Dendritic cell treated with granulocyte-macrophage colony-stimulating factor and Interleukin-4, amounts not matched to agents 40 ng/mL and 50 ng/mL, for 4 days (primary cell): ENCODE measurements at regions not wholly inside any gene's neighbourhood (a gene's known extent, or its start where the extent isn't known, plus 50 kb on each side); places are given as distances from the start of the nearest gene placed in this dataset.
"Not testable (repeated sequence)": the region's sequence is repeated elsewhere in the genome, so short reads cannot be mapped to it uniquely, and the experiment has no call there.

Experiments
- H3K27ac Mint-ChIP-seq: one replicate; pipeline ENCODE4 v1.8.0; 2022; ENCODE audit warnings: mild to moderate bottlenecking, mixed read lengths
- H3K27me3 Mint-ChIP-seq: one replicate; pipeline ENCODE4 v1.8.0; 2022; ENCODE audit warnings: mild to moderate bottlenecking, mixed read lengths
- H3K36me3 Mint-ChIP-seq: one replicate; pipeline ENCODE4 v1.8.0; 2022; ENCODE audit warnings: low read depth, mixed read lengths
- H3K4me1 Mint-ChIP-seq: one replicate; pipeline ENCODE4 v1.8.0; 2022; ENCODE audit warnings: low read depth, mixed read lengths
- H3K4me3 Mint-ChIP-seq: one replicate; pipeline ENCODE4 v1.8.0; 2022; ENCODE audit warnings: mild to moderate bottlenecking, moderate library complexity, mixed read lengths
- H3K9me3 Mint-ChIP-seq: one replicate; pipeline ENCODE4 v1.8.0; 2022; ENCODE audit warnings: mixed read lengths
- intact Hi-C: fragments of 100-400 bp; cut with micrococcal nuclease; formaldehyde crosslinking; loops from one replicate; pipeline ENCODE4 v1.15.0; 2022

GRCh38 chr18:29821544-29821943 lies 1221.0 kb downstream of the DSC3 start:
- Mint-ChIP-seq H3K27me3 (no peaks in the 10 kb centered on the region), H3K36me3 (no peaks in the 10 kb centered on the region), H3K9me3 (peaks cover 26% of the 10 kb centered on the region), H3K4me1 (no peaks in the 10 kb centered on the region), H3K27ac (no peak overlapping the region), H3K4me3 (no peak overlapping the region)
- intact Hi-C loops: no loop called here

GRCh38 chr18:29811519-29811918 lies 1231.0 kb downstream of the DSC3 start:
- no peaks in the 10 kb centered on the region for H3K36me3 Mint-ChIP-seq
- H3K4me1 Mint-ChIP-seq: no peaks in the 10 kb centered on the region
- peaks cover 41% of the 10 kb centered on the region for H3K9me3 Mint-ChIP-seq
- intact Hi-C loops: no loop called here
- no peaks in the 10 kb centered on the region for H3K27me3 Mint-ChIP-seq
- no peak overlapping the region for H3K27ac Mint-ChIP-seq
- H3K4me3 Mint-ChIP-seq: no peak overlapping the region

GRCh38 chr18:29780816-29781215 lies 1261.7 kb downstream of the DSC3 start:
- Mint-ChIP-seq H3K4me3 (no peak overlapping the region), H3K27ac (no peak overlapping the region), H3K9me3 (peaks cover 10% of the 10 kb centered on the region), H3K4me1 (no peaks in the 10 kb centered on the region), H3K27me3 (no peaks in the 10 kb centered on the region), H3K36me3 (no peaks in the 10 kb centered on the region)
- intact Hi-C loops: no loop called here

GRCh38 chr18:29779096-29779495 lies 1263.4 kb downstream of the DSC3 start:
- Mint-ChIP-seq H3K27me3 (no peaks in the 10 kb centered on the region), H3K4me1 (no peaks in the 10 kb centered on the region), H3K36me3 (no peaks in the 10 kb centered on the region), H3K4me3 (no peak overlapping the region), H3K27ac (no peak overlapping the region), H3K9me3 (peaks cover 10% of the 10 kb centered on the region)
- intact Hi-C loops: loop anchor here (10.0 kb wide), 1 partner anchor 64 kb away; no protein-coding TSS in a partner anchor

- intact Hi-C loops: no loop called here
Observed at GRCh38 chr18:29753379-29753778, 1289.2 kb downstream of the DSC3 start.

GRCh38 chr18:29749704-29750103 lies 1292.8 kb downstream of the DSC3 start:
- Mint-ChIP-seq H3K27me3 (no peaks in the 10 kb centered on the region), H3K9me3 (peaks cover 20% of the 10 kb centered on the region), H3K4me1 (no peaks in the 10 kb centered on the region), H3K27ac (no peak overlapping the region), H3K36me3 (no peaks in the 10 kb centered on the region), H3K4me3 (no peak overlapping the region)
- intact Hi-C loops: no loop called here

More at GRCh38 chr18:29753379-29753778, 1289.2 kb downstream of the DSC3 start:
- Mint-ChIP-seq H3K36me3 (no peaks in the 10 kb centered on the region), H3K4me3 (no peak overlapping the region), H3K27me3 (no peaks in the 10 kb centered on the region), H3K9me3 (peaks cover 20% of the 10 kb centered on the region), H3K27ac (no peak overlapping the region), H3K4me1 (no peaks in the 10 kb centered on the region)

- no peaks in the 10 kb centered on the region for H3K36me3 Mint-ChIP-seq
- H3K27me3 Mint-ChIP-seq: no peaks in the 10 kb centered on the region
- no peak overlapping the region for H3K4me3 Mint-ChIP-seq
- no peak overlapping the region for H3K27ac Mint-ChIP-seq
- H3K9me3 Mint-ChIP-seq: peaks cover 19% of the 10 kb centered on the region
- intact Hi-C loops: no loop called here
- no peaks in the 10 kb centered on the region for H3K4me1 Mint-ChIP-seq
Observed at GRCh38 chr18:29741461-29741860, 1301.1 kb downstream of the DSC3 start.

GRCh38 chr18:29737620-29738019 lies 1304.9 kb downstream of the DSC3 start:
- no peaks in the 10 kb centered on the region for H3K4me1 Mint-ChIP-seq

GRCh38 chr18:29737190-29737589 lies 1305.4 kb downstream of the DSC3 start:
- intact Hi-C loops: no loop called here
- Mint-ChIP-seq H3K27ac (no peak overlapping the region), H3K9me3 (peaks cover 40% of the 10 kb centered on the region), H3K4me1 (no peaks in the 10 kb centered on the region), H3K36me3 (no peaks in the 10 kb centered on the region), H3K4me3 (no peak overlapping the region), H3K27me3 (no peaks in the 10 kb centered on the region)

More at GRCh38 chr18:29737620-29738019, 1304.9 kb downstream of the DSC3 start:
- H3K27ac Mint-ChIP-seq: no peak overlapping the region
- peaks cover 40% of the 10 kb centered on the region for H3K9me3 Mint-ChIP-seq
- H3K36me3 Mint-ChIP-seq: no peaks in the 10 kb centered on the region
- no peak overlapping the region for H3K4me3 Mint-ChIP-seq
- H3K27me3 Mint-ChIP-seq: no peaks in the 10 kb centered on the region
- intact Hi-C loops: no loop called here

- H3K27me3 Mint-ChIP-seq: no peaks in the 10 kb centered on the region
- no peaks in the 10 kb centered on the region for H3K36me3 Mint-ChIP-seq
- no peaks in the 10 kb centered on the region for H3K4me1 Mint-ChIP-seq
- intact Hi-C loops: no loop called here
- H3K9me3 Mint-ChIP-seq: peaks cover 35% of the 10 kb centered on the region
- H3K27ac Mint-ChIP-seq: no peak overlapping the region
- no peak overlapping the region for H3K4me3 Mint-ChIP-seq
Observed at GRCh38 chr18:29730073-29730472, 1312.5 kb downstream of the DSC3 start.

- Mint-ChIP-seq H3K27me3 (no peaks in the 10 kb centered on the region), H3K4me1 (no peaks in the 10 kb centered on the region), H3K9me3 (peaks cover 48% of the 10 kb centered on the region), H3K27ac (no peak overlapping the region), H3K4me3 (no peak overlapping the region), H3K36me3 (no peaks in the 10 kb centered on the region)
- intact Hi-C loops: no loop called here
Observed at GRCh38 chr18:29726646-29727045, 1315.9 kb downstream of the DSC3 start.

GRCh38 chr18:29723486-29723885 lies 1319.1 kb downstream of the DSC3 start:
- intact Hi-C loops, H3K36me3 Mint-ChIP-seq, H3K27ac Mint-ChIP-seq, H3K27me3 Mint-ChIP-seq, H3K4me1 Mint-ChIP-seq, H3K4me3 Mint-ChIP-seq: not testable (repeated sequence)
- H3K9me3 Mint-ChIP-seq: peaks cover 46% of the 10 kb centered on the region

GRCh38 chr18:29715960-29716359 lies 1326.6 kb downstream of the DSC3 start:
- peaks cover 18% of the 10 kb centered on the region for H3K9me3 Mint-ChIP-seq
- H3K27me3 Mint-ChIP-seq, H3K36me3 Mint-ChIP-seq, H3K4me3 Mint-ChIP-seq, H3K27ac Mint-ChIP-seq, H3K4me1 Mint-ChIP-seq: not testable (repeated sequence)
- intact Hi-C loops: loop anchor here (10.0 kb wide), 1 partner anchor 59 kb away; no protein-coding TSS in a partner anchor

- Mint-ChIP-seq H3K27me3 (no peaks in the 10 kb centered on the region), H3K27ac (no peak overlapping the region), H3K4me3 (no peak overlapping the region), H3K36me3 (no peaks in the 10 kb centered on the region), H3K4me1 (no peaks in the 10 kb centered on the region), H3K9me3 (peaks cover 26% of the 10 kb centered on the region)
- intact Hi-C loops: loop anchor here (10.0 kb wide), 1 partner anchor 62 kb away; no protein-coding TSS in a partner anchor
Observed at GRCh38 chr18:29712785-29713184, 1329.8 kb downstream of the DSC3 start.

- Mint-ChIP-seq H3K36me3 (no peaks in the 10 kb centered on the region), H3K9me3 (peaks cover 33% of the 10 kb centered on the region), H3K4me1 (no peaks in the 10 kb centered on the region), H3K27ac (no peak overlapping the region), H3K4me3 (no peak overlapping the region), H3K27me3 (no peaks in the 10 kb centered on the region)
- intact Hi-C loops: loop anchor here (10.0 kb wide), 1 partner anchor 63 kb away; no protein-coding TSS in a partner anchor
Observed at GRCh38 chr18:29711932-29712331, 1330.6 kb downstream of the DSC3 start.
